GM23338 (cell line): ENCODE measurements at regions not wholly inside any gene's neighbourhood (a gene's known extent, or its start where the extent isn't known, plus 50 kb on each side); places are given as distances from the start of the nearest gene placed in this dataset.

Experiments
- ATAC-seq: fragments of 200-7000 bp; cut with Tn5 transposase; 3 replicates; pipeline ENCODE4 v1.9.1; 2020
- DNase-seq: peaks from one replicate; pipeline ENCODE4 v3.0.0-alpha.2; 2015; ENCODE audit warnings: low spot score
- H2AFZ ChIP-seq: fragments of 200-600 bp; sonication (generic); 2 replicates; pipeline ENCODE4 v1.8.0; 2016; ENCODE audit warnings: antibody characterized with exemption, mild to moderate bottlenecking, moderate library complexity
- H3F3A ChIP-seq: fragments of 200-600 bp; sonication (generic); replicated peaks from 2 replicates; pipeline ENCODE4 v1.8.0; 2017; ENCODE audit warnings: antibody characterized with exemption, mixed run types, low read depth
- H3K27ac ChIP-seq: fragments of 200-600 bp; sonication (generic); 2 replicates; pipeline ENCODE4 v1.6.1; 2016; ENCODE audit warnings: low read depth
- H3K27me3 ChIP-seq: fragments of 200-600 bp; sonication (generic); 2 replicates; pipeline ENCODE4 v1.8.0; 2016; ENCODE audit warnings: mild to moderate bottlenecking, mixed run types, moderate library complexity; ENCODE audit not compliant: insufficient read depth
- H3K36me3 ChIP-seq: fragments of 200-600 bp; sonication (generic); 2 replicates; pipeline ENCODE4 v1.8.0; 2016; ENCODE audit warnings: mild to moderate bottlenecking; ENCODE audit not compliant: insufficient read depth
- H3K4me1 ChIP-seq: fragments of 200-600 bp; sonication (generic); 2 replicates; pipeline ENCODE4 v1.8.0; 2016; ENCODE audit warnings: mild to moderate bottlenecking, moderate library complexity; ENCODE audit not compliant: insufficient read depth
- H3K4me2 ChIP-seq: fragments of 200-600 bp; sonication (generic); 2 replicates; pipeline ENCODE4 v1.7.1; 2017; ENCODE audit warnings: mixed run types
- H3K4me3 ChIP-seq: fragments of 200-600 bp; sonication (generic); 2 replicates; pipeline ENCODE4 v1.6.1; 2016; ENCODE audit warnings: mixed run types
- H3K79me2 ChIP-seq: fragments of 200-600 bp; sonication (generic); replicated peaks from 2 replicates; pipeline ENCODE4 v1.8.0; 2017; ENCODE audit warnings: mild to moderate bottlenecking; ENCODE audit not compliant: insufficient read depth
- H3K9me2 ChIP-seq: fragments of 200-600 bp; sonication (generic); 2 replicates; pipeline ENCODE4 v1.8.0; 2017; ENCODE audit not compliant: insufficient read depth
- H4K20me1 ChIP-seq: fragments of 200-600 bp; sonication (generic); replicated peaks from 2 replicates; pipeline ENCODE4 v1.8.0; 2017; ENCODE audit warnings: mild to moderate bottlenecking; ENCODE audit not compliant: insufficient read depth
- H3K27ac Mint-ChIP-seq: 2 replicates; pipeline ENCODE4 v1.8.0; 2020; ENCODE audit warnings: inconsistent platforms, mild to moderate bottlenecking, moderate library complexity, mixed read lengths
- H3K27me3 Mint-ChIP-seq: 3 replicates; pipeline ENCODE4 v1.8.0; 2022; ENCODE audit warnings: low read depth, mild to moderate bottlenecking, moderate library complexity, mixed read lengths, inconsistent platforms; ENCODE audit not compliant: insufficient read depth, poor library complexity
- H3K36me3 Mint-ChIP-seq: 3 replicates; pipeline ENCODE4 v1.8.0; 2021; ENCODE audit warnings: low read depth, mild to moderate bottlenecking, inconsistent platforms, moderate library complexity, mixed read lengths
- H3K4me1 Mint-ChIP-seq: 3 replicates; pipeline ENCODE4 v1.8.0; 2020; ENCODE audit warnings: mild to moderate bottlenecking, inconsistent platforms, mixed read lengths
- H3K4me3 Mint-ChIP-seq: 3 replicates; pipeline ENCODE4 v1.8.0; 2021; ENCODE audit warnings: moderate library complexity, mild to moderate bottlenecking, inconsistent platforms, mixed read lengths
- H3K9me3 Mint-ChIP-seq: 3 replicates; pipeline ENCODE4 v1.8.0; 2020; ENCODE audit warnings: moderate library complexity, mild to moderate bottlenecking, inconsistent platforms, mixed read lengths
- EZH2phosphoT487 ChIP-seq: fragments of 200-600 bp; sonication (generic); IDR thresholded peaks from one replicate; pipeline ENCODE4 v1.8.1; 2018; ENCODE audit warnings: antibody characterized with exemption; ENCODE audit not compliant: unreplicated experiment
- JUNB ChIP-seq: IDR thresholded peaks from one replicate; pipeline ENCODE4 v1.6.1; 2016; ENCODE audit warnings: antibody characterized with exemption; ENCODE audit not compliant: unreplicated experiment
- NANOG ChIP-seq: IDR thresholded peaks from 2 replicates; pipeline ENCODE4 v1.6.1; 2016; ENCODE audit warnings: antibody characterized with exemption, borderline replicate concordance
- POLR2AphosphoS5 ChIP-seq: IDR thresholded peaks from 2 replicates; pipeline ENCODE4 v1.6.1; 2016; ENCODE audit warnings: antibody characterized with exemption, low read depth
- ZNF114 ChIP-seq: fragments of 250-450 bp; sonication (Bioruptor Pico); IDR thresholded peaks from 2 replicates; pipeline ENCODE4 v1.5.0; 2020; ENCODE audit warnings: mild to moderate bottlenecking, moderate library complexity
- ZNF331 ChIP-seq: fragments of 250-450 bp; sonication (Bioruptor Pico); IDR thresholded peaks from 2 replicates; pipeline ENCODE4 v1.5.0; 2020; ENCODE audit warnings: low read depth, mild to moderate bottlenecking, moderate library complexity
- TF ChIP-seq, protein P1 (sequence below): IDR thresholded peaks from one replicate; pipeline ENCODE4 v1.6.1; 2018; ENCODE audit warnings: antibody characterized with exemption; ENCODE audit not compliant: unreplicated experiment
- TF ChIP-seq, protein P2 (sequence below): fragments of 250-450 bp; sonication (Bioruptor Pico); IDR thresholded peaks from 2 replicates; pipeline ENCODE4 v1.5.0; 2020; ENCODE audit warnings: mild to moderate bottlenecking, moderate library complexity
- TF ChIP-seq, protein P3 (sequence below), 2 experiments: fragments of 200-600 bp in 1 of 2; sonication (generic) in 1 of 2; conservative IDR thresholded peaks; 2 replicates each; pipeline versions ENCODE4 v1.5.1 to v1.6.1; 2016 to 2017; ENCODE audit warnings: antibody characterized with exemption in 2 of 2, low read depth in 2 of 2, mild to moderate bottlenecking in 2 of 2, moderate library complexity in 1 of 2

DNA sequence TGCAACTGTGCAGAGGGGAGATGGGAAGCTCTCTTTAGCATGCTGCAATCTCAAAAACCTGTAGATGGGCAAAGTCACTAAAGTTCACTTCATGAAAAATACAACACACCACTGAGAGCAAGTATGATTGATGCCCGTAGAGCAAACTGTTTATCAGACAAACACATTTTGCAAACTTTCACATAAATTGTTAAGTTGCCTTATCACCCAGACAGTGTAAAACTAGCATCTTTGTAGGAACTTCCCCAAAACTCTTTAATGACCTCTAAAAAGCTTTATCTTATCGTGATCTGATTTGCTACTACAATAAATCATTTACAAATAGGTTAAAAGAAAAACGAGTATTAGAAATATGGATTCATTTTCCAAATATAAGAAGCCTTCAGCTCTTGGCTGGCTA, 391.0 kb downstream of the LMO4 start:
- Histone ChIP-seq H3K4me1 (peaks cover 6% of the 10 kb centered on the region), H3K27ac (no peak overlapping the region), H2AFZ (no peak overlapping the region), H3K4me3 (no peak overlapping the region), H3K9me2 (no peaks in the 10 kb centered on the region), H3K36me3 (no peaks in the 10 kb centered on the region), H4K20me1 (no peaks in the 10 kb centered on the region), H3K4me2 (no peak overlapping the region), H3F3A (no peaks in the 10 kb centered on the region), H3K27me3 (no peaks in the 10 kb centered on the region), H3K79me2 (no peaks in the 10 kb centered on the region)
- H3K4me3 Mint-ChIP-seq = no peak overlapping the region
- peaks cover 7% of the 10 kb centered on the region for H3K36me3 Mint-ChIP-seq
- H3K4me1 Mint-ChIP-seq = peaks cover 15% of the 10 kb centered on the region
- DNase-seq (no peak), ATAC-seq (no peak)
- H3K9me3 Mint-ChIP-seq = peaks cover 7% of the 10 kb centered on the region
- peaks cover 1% of the 10 kb centered on the region for H3K27me3 Mint-ChIP-seq
- TF ChIP-seq ZNF331 (CRISPR knock-in tag) = no peak
- no peak for TF ChIP-seq JUNB
- TF ChIP-seq NANOG = no peak
- TF ChIP-seq, protein P1, sequence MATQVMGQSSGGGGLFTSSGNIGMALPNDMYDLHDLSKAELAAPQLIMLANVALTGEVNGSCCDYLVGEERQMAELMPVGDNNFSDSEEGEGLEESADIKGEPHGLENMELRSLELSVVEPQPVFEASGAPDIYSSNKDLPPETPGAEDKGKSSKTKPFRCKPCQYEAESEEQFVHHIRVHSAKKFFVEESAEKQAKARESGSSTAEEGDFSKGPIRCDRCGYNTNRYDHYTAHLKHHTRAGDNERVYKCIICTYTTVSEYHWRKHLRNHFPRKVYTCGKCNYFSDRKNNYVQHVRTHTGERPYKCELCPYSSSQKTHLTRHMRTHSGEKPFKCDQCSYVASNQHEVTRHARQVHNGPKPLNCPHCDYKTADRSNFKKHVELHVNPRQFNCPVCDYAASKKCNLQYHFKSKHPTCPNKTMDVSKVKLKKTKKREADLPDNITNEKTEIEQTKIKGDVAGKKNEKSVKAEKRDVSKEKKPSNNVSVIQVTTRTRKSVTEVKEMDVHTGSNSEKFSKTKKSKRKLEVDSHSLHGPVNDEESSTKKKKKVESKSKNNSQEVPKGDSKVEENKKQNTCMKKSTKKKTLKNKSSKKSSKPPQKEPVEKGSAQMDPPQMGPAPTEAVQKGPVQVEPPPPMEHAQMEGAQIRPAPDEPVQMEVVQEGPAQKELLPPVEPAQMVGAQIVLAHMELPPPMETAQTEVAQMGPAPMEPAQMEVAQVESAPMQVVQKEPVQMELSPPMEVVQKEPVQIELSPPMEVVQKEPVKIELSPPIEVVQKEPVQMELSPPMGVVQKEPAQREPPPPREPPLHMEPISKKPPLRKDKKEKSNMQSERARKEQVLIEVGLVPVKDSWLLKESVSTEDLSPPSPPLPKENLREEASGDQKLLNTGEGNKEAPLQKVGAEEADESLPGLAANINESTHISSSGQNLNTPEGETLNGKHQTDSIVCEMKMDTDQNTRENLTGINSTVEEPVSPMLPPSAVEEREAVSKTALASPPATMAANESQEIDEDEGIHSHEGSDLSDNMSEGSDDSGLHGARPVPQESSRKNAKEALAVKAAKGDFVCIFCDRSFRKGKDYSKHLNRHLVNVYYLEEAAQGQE = no peak
- TF ChIP-seq EZH2phosphoT487 = no peak
- no peak for TF ChIP-seq ZNF114 (CRISPR knock-in tag)
- TF ChIP-seq, protein P2, sequence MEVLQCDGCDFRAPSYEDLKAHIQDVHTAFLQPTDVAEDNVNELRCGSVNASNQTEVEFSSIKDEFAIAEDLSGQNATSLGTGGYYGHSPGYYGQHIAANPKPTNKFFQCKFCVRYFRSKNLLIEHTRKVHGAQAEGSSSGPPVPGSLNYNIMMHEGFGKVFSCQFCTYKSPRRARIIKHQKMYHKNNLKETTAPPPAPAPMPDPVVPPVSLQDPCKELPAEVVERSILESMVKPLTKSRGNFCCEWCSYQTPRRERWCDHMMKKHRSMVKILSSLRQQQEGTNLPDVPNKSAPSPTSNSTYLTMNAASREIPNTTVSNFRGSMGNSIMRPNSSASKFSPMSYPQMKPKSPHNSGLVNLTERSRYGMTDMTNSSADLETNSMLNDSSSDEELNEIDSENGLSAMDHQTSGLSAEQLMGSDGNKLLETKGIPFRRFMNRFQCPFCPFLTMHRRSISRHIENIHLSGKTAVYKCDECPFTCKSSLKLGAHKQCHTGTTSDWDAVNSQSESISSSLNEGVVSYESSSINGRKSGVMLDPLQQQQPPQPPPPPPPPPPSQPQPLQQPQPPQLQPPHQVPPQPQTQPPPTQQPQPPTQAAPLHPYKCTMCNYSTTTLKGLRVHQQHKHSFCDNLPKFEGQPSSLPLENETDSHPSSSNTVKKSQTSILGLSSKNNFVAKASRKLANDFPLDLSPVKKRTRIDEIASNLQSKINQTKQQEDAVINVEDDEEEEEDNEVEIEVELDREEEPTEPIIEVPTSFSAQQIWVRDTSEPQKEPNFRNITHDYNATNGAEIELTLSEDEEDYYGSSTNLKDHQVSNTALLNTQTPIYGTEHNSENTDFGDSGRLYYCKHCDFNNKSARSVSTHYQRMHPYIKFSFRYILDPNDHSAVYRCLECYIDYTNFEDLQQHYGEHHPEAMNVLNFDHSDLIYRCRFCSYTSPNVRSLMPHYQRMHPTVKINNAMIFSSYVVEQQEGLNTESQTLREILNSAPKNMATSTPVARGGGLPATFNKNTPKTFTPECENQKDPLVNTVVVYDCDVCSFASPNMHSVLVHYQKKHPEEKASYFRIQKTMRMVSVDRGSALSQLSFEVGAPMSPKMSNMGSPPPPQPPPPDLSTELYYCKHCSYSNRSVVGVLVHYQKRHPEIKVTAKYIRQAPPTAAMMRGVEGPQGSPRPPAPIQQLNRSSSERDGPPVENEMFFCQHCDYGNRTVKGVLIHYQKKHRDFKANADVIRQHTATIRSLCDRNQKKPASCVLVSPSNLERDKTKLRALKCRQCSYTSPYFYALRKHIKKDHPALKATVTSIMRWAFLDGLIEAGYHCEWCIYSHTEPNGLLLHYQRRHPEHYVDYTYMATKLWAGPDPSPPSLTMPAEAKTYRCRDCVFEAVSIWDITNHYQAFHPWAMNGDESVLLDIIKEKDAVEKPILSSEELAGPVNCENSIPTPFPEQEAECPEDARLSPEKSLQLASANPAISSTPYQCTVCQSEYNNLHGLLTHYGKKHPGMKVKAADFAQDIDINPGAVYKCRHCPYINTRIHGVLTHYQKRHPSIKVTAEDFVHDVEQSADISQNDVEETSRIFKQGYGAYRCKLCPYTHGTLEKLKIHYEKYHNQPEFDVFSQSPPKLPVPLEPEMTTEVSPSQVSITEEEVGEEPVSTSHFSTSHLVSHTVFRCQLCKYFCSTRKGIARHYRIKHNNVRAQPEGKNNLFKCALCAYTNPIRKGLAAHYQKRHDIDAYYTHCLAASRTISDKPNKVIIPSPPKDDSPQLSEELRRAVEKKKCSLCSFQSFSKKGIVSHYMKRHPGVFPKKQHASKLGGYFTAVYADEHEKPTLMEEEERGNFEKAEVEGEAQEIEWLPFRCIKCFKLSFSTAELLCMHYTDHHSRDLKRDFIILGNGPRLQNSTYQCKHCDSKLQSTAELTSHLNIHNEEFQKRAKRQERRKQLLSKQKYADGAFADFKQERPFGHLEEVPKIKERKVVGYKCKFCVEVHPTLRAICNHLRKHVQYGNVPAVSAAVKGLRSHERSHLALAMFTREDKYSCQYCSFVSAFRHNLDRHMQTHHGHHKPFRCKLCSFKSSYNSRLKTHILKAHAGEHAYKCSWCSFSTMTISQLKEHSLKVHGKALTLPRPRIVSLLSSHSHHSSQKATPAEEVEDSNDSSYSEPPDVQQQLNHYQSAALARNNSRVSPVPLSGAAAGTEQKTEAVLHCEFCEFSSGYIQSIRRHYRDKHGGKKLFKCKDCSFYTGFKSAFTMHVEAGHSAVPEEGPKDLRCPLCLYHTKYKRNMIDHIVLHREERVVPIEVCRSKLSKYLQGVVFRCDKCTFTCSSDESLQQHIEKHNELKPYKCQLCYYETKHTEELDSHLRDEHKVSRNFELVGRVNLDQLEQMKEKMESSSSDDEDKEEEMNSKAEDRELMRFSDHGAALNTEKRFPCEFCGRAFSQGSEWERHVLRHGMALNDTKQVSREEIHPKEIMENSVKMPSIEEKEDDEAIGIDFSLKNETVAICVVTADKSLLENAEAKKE (CRISPR knock-in tag) = no peak
- TF ChIP-seq POLR2AphosphoS5 = no peak
- TF ChIP-seq, protein P3, sequence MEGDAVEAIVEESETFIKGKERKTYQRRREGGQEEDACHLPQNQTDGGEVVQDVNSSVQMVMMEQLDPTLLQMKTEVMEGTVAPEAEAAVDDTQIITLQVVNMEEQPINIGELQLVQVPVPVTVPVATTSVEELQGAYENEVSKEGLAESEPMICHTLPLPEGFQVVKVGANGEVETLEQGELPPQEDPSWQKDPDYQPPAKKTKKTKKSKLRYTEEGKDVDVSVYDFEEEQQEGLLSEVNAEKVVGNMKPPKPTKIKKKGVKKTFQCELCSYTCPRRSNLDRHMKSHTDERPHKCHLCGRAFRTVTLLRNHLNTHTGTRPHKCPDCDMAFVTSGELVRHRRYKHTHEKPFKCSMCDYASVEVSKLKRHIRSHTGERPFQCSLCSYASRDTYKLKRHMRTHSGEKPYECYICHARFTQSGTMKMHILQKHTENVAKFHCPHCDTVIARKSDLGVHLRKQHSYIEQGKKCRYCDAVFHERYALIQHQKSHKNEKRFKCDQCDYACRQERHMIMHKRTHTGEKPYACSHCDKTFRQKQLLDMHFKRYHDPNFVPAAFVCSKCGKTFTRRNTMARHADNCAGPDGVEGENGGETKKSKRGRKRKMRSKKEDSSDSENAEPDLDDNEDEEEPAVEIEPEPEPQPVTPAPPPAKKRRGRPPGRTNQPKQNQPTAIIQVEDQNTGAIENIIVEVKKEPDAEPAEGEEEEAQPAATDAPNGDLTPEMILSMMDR (conservative IDR thresholded peaks at IDR 0.05; ENCODE audit: low read depth in 2 of 2) = no peak
- H3K27ac Mint-ChIP-seq = no peak overlapping the region
